OCI-LY3 (cell line): ENCODE measurements at regions not wholly inside any gene's neighbourhood (a gene's known extent, or its start where the extent isn't known, plus 50 kb on each side); places are given as distances from the start of the nearest gene placed in this dataset.

Experiments used
- EZH2phosphoT487 ChIP-seq: fragments of 200-600 bp; shearing (Covaris generic); IDR thresholded peaks from 2 replicates; pipeline ENCODE4 v1.6.1; 2018; ENCODE audit warnings: antibody characterized with exemption, mixed run types, low read depth
- TF ChIP-seq, protein P1 (sequence below): fragments of 200-600, 300-600 bp; sonication (generic); IDR thresholded peaks from 2 replicates; pipeline ENCODE4 v1.5.1; 2014; ENCODE audit warnings: antibody characterized with exemption, low read length, low read depth

DNA sequence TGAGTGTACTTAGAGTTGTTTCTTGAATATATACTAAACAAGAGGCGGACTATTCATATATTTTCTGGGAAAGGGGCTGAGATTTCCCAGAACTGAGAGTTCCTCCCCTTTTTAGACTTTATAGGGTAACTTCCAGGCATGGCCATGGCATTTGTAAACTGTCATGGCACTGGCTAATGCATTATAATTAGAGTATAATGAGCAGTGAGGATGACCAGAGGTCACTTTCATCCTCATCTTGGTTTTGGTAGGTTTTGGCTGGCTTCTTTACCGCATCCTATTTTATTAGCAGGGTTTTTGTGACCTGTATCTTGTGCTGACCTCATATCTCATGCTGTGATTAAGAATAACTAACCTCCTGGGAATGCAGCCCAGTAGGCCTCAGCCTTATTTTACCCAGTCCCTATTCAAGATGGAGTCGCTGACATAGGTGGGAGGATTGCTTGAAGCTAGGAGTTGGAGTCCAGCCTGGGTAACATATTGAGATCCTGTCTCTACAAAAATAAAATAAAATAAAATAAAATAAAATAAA, 91.4 kb downstream of the MOBP start:
- TF ChIP-seq, protein P1, sequence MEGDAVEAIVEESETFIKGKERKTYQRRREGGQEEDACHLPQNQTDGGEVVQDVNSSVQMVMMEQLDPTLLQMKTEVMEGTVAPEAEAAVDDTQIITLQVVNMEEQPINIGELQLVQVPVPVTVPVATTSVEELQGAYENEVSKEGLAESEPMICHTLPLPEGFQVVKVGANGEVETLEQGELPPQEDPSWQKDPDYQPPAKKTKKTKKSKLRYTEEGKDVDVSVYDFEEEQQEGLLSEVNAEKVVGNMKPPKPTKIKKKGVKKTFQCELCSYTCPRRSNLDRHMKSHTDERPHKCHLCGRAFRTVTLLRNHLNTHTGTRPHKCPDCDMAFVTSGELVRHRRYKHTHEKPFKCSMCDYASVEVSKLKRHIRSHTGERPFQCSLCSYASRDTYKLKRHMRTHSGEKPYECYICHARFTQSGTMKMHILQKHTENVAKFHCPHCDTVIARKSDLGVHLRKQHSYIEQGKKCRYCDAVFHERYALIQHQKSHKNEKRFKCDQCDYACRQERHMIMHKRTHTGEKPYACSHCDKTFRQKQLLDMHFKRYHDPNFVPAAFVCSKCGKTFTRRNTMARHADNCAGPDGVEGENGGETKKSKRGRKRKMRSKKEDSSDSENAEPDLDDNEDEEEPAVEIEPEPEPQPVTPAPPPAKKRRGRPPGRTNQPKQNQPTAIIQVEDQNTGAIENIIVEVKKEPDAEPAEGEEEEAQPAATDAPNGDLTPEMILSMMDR: no peak
- TF ChIP-seq EZH2phosphoT487: no peak
